Nephron progenitor cell (in vitro differentiated cells): ENCODE measurements at regions not wholly inside any gene's neighbourhood (a gene's known extent, or its start where the extent isn't known, plus 50 kb on each side); places are given as distances from the start of the nearest gene placed in this dataset.

Experiments
- DNase-seq: peaks from one replicate; pipeline ENCODE4 v3.0.0; 2021
- H3K27ac Mint-ChIP-seq: 2 replicates; pipeline ENCODE4 v1.8.0; 2021; ENCODE audit warnings: mild to moderate bottlenecking, moderate library complexity, mixed read lengths
- H3K27me3 Mint-ChIP-seq: 2 replicates; pipeline ENCODE4 v1.8.0; 2021; ENCODE audit warnings: mild to moderate bottlenecking, low read depth, mixed read lengths; ENCODE audit not compliant: poor library complexity
- H3K36me3 Mint-ChIP-seq: 2 replicates; pipeline ENCODE4 v1.8.0; 2021; ENCODE audit warnings: low read depth, mixed read lengths
- H3K4me1 Mint-ChIP-seq: 2 replicates; pipeline ENCODE4 v1.8.0; 2021; ENCODE audit warnings: mixed read lengths
- H3K4me3 Mint-ChIP-seq: 2 replicates; pipeline ENCODE4 v1.8.0; 2021; ENCODE audit warnings: mild to moderate bottlenecking, moderate library complexity, mixed read lengths
- H3K9me3 Mint-ChIP-seq: 2 replicates; pipeline ENCODE4 v1.8.0; 2021; ENCODE audit warnings: mild to moderate bottlenecking, moderate library complexity, mixed read lengths
- TF ChIP-seq, protein P1 (sequence below): fragments of 200-600 bp; sonication (generic); IDR thresholded peaks from 2 replicates; pipeline ENCODE4 v1.5.0; 2021; ENCODE audit warnings: antibody characterized with exemption

- H3K27ac Mint-ChIP-seq, result peak overlapping the region; percentile 72
- DNase-seq, result no peak
Observed at GRCh38 chr3:194275721-194276120, 75.4 kb downstream of the CPN2 start.

DNA sequence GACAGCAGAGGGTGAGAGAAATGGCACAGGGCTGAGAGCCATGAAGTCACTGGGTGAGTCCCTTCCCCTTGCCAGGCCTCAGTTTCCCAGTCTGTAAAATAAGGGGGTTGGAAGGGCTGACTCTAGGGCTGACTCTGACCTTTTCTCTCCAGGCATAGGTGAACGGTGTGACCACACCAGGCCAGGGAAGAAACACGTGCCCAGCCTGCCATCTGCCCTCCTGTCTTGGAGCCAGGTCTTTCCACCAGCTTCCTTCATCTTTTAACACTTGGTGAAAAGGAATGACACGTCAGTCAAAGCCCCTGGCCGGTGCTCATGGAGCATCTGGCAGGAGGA, 74.4 kb downstream of the CPN2 start:
- Mint-ChIP-seq H3K4me3 (no peak overlapping the region), H3K36me3 (no peaks in the 10 kb centered on the region), H3K4me1 (peaks cover 97% of the 10 kb centered on the region), H3K27me3 (no peaks in the 10 kb centered on the region), H3K27ac (no peak overlapping the region), H3K9me3 (no peaks in the 10 kb centered on the region)
- TF ChIP-seq, protein P1, sequence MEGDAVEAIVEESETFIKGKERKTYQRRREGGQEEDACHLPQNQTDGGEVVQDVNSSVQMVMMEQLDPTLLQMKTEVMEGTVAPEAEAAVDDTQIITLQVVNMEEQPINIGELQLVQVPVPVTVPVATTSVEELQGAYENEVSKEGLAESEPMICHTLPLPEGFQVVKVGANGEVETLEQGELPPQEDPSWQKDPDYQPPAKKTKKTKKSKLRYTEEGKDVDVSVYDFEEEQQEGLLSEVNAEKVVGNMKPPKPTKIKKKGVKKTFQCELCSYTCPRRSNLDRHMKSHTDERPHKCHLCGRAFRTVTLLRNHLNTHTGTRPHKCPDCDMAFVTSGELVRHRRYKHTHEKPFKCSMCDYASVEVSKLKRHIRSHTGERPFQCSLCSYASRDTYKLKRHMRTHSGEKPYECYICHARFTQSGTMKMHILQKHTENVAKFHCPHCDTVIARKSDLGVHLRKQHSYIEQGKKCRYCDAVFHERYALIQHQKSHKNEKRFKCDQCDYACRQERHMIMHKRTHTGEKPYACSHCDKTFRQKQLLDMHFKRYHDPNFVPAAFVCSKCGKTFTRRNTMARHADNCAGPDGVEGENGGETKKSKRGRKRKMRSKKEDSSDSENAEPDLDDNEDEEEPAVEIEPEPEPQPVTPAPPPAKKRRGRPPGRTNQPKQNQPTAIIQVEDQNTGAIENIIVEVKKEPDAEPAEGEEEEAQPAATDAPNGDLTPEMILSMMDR, result no peak
- no peak for DNase-seq

More at GRCh38 chr3:194275721-194276120, 75.4 kb downstream of the CPN2 start:
- Mint-ChIP-seq H3K36me3 (no peaks in the 10 kb centered on the region), H3K4me3 (no peak overlapping the region), H3K9me3 (no peaks in the 10 kb centered on the region), H3K27me3 (no peaks in the 10 kb centered on the region), H3K4me1 (peaks cover 96% of the 10 kb centered on the region)
- TF ChIP-seq, protein P1, result no peak

DNA sequence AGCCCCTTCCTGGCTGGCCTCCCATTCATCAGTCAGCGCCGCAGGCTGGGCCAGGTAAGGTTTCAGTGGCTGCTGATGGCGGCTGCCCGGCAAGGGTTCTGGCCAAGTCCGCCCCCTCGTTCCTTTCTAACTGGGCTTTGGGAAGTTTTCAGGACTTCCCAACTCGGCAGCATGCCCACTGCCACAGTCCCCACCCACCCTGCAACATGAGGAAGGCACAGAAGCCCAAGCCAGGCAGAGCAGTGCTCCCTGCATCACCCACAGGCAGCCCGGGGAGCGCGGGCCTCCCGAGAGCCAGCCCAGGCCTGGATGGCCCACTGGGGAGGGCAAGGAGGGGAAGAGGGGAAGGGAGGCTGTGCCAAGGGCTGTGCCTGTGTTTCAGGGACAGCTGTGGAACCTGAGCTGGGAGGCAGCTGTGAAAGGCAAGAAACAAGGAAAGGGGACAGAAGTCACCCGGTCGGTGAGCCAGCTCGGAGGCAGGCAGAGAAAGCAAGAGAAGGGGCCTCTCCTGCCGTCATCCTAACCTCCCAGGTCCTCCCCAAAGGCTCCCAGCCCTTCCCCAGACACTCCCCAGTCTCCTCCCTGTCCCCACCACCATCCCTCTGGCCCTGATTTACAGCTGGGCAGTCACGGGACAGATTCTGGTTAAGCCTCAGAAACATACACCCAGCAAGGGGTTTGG, 73.9 kb downstream of the CPN2 start:
- TF ChIP-seq, protein P1, result no peak
- no peaks in the 10 kb centered on the region for H3K9me3 Mint-ChIP-seq
- DNase-seq, result peak; percentile 46
- H3K36me3 Mint-ChIP-seq, result no peaks in the 10 kb centered on the region
- peak overlapping the region; percentile 28 for H3K4me3 Mint-ChIP-seq
- peaks cover 2% of the 10 kb centered on the region for H3K27me3 Mint-ChIP-seq
- peak overlapping the region; percentile 96 for H3K27ac Mint-ChIP-seq
- H3K4me1 Mint-ChIP-seq, result peaks cover 98% of the 10 kb centered on the region

- Mint-ChIP-seq H3K27ac (peak overlapping the region; percentile 96), H3K4me1 (peaks cover 98% of the 10 kb centered on the region), H3K27me3 (peaks cover 5% of the 10 kb centered on the region), H3K36me3 (no peaks in the 10 kb centered on the region), H3K9me3 (no peaks in the 10 kb centered on the region), H3K4me3 (peak overlapping the region; percentile 28)
- DNase-seq, result no peak
- TF ChIP-seq, protein P1, result no peak
Observed at GRCh38 chr3:194277786-194278130, 73.4 kb downstream of the CPN2 start.

- Mint-ChIP-seq H3K36me3 (no peaks in the 10 kb centered on the region), H3K4me1 (peaks cover 95% of the 10 kb centered on the region), H3K27ac (peak overlapping the region; percentile 96), H3K4me3 (no peak overlapping the region), H3K27me3 (peaks cover 7% of the 10 kb centered on the region), H3K9me3 (no peaks in the 10 kb centered on the region)
- TF ChIP-seq, protein P1, result no peak
- no peak for DNase-seq
Observed at GRCh38 chr3:194278186-194278845, 72.8 kb downstream of the CPN2 start.

GRCh38 chr3:194279101-194279500, 72.0 kb downstream of the CPN2 start:
- TF ChIP-seq, protein P1, result no peak

More at GRCh38 chr3:194279101-194279500, 72.0 kb downstream of the CPN2 start:
- Mint-ChIP-seq H3K27ac (peak overlapping the region; percentile 66), H3K27me3 (peaks cover 14% of the 10 kb centered on the region), H3K4me3 (no peak overlapping the region), H3K9me3 (no peaks in the 10 kb centered on the region), H3K4me1 (peaks cover 88% of the 10 kb centered on the region), H3K36me3 (no peaks in the 10 kb centered on the region)
- DNase-seq, result no peak
